GM18868 (cell line): ENCODE measurements at regions not wholly inside any gene's neighbourhood (a gene's known extent, or its start where the extent isn't known, plus 50 kb on each side); places are given as distances from the start of the nearest gene placed in this dataset.

Source experiments
- ATAC-seq: cut with Tn5 transposase; IDR thresholded peaks from one replicate; pipeline ENCODE4 v1.9.1; 2021; ENCODE audit warnings: mild to moderate bottlenecking, moderate library complexity; ENCODE audit not compliant: unreplicated experiment

- ATAC-seq = no peak
These were observed 389.6 kb upstream of the HS6ST1 start for GRCh38 chr2:128708106-128708816.

- ATAC-seq = no peak
These were observed 391.6 kb upstream of the HS6ST1 start for GRCh38 chr2:128710242-128710641.

GRCh38 chr2:128710729-128711128, 392.1 kb upstream of the HS6ST1 start:
- ATAC-seq = peak; percentile 98

GRCh38 chr2:128714285-128714684, 395.6 kb upstream of the HS6ST1 start:
- no peak for ATAC-seq

- no peak for ATAC-seq
These were observed 396.2 kb upstream of the HS6ST1 start for GRCh38 chr2:128714851-128715312.

GRCh38 chr2:128715360-128715759, 396.7 kb upstream of the HS6ST1 start:
- ATAC-seq = no peak

GRCh38 chr2:128716299-128716721, 397.6 kb upstream of the HS6ST1 start:
- no peak for ATAC-seq

- no peak for ATAC-seq
These were observed 399.4 kb upstream of the HS6ST1 start for GRCh38 chr2:128717758-128718710.

GRCh38 chr2:128720080-128721022, 401.7 kb upstream of the HS6ST1 start:
- ATAC-seq = no peak

- no peak for ATAC-seq
These were observed 402.4 kb upstream of the HS6ST1 start for GRCh38 chr2:128721096-128721495.

GRCh38 chr2:128722489-128722888, 403.8 kb upstream of the HS6ST1 start:
- no peak for ATAC-seq

GRCh38 chr2:128724547-128724946, 405.9 kb upstream of the HS6ST1 start:
- ATAC-seq = no peak

GRCh38 chr2:128724972-128725371, 406.3 kb upstream of the HS6ST1 start:
- no peak for ATAC-seq

- no peak for ATAC-seq
These were observed 407.6 kb upstream of the HS6ST1 start for GRCh38 chr2:128726236-128726635.

- ATAC-seq = peak; percentile 14
These were observed 408.2 kb upstream of the HS6ST1 start for GRCh38 chr2:128726911-128727310.

GRCh38 chr2:128727404-128727803, 408.7 kb upstream of the HS6ST1 start:
- peak; percentile 83 for ATAC-seq

GRCh38 chr2:128727914-128728313, 409.2 kb upstream of the HS6ST1 start:
- ATAC-seq = peak; percentile 62

GRCh38 chr2:128729051-128729450, 410.4 kb upstream of the HS6ST1 start:
- ATAC-seq = no peak

- no peak for ATAC-seq
These were observed 413.5 kb upstream of the HS6ST1 start for GRCh38 chr2:128731994-128732650.

- ATAC-seq = peak; percentile 52
These were observed 414.3 kb upstream of the HS6ST1 start for GRCh38 chr2:128732976-128733431.
